HCT116 (cell line): ENCODE measurements at regions not wholly inside any gene's neighbourhood (a gene's known extent, or its start where the extent isn't known, plus 50 kb on each side); places are given as distances from the start of the nearest gene placed in this dataset.

Experiments used
- CBX3 ChIP-seq: IDR thresholded peaks from 2 replicates; pipeline ENCODE4 v1.6.1; 2012; ENCODE audit warnings: low read depth
- CEBPB ChIP-seq: IDR thresholded peaks from 2 replicates; pipeline ENCODE4 v1.6.1; 2012; ENCODE audit warnings: low read depth
- CTCF ChIP-seq, 3 experiments: fragments of 200-600 bp in 1 of 3; sonication (generic) in 1 of 3; IDR thresholded peaks in 2 of 3; conservative IDR thresholded peaks in 1 of 3; 2 replicates each; pipeline ENCODE4 v1.5.1; 2012 to 2017; ENCODE audit warnings: low read depth in 2 of 3, low read length in 2 of 3, antibody characterized with exemption in 1 of 3, borderline replicate concordance in 1 of 3, control low read depth in 1 of 3, mild to moderate bottlenecking in 1 of 3, mixed read lengths in 1 of 3, mixed run types in 1 of 3, moderate library complexity in 1 of 3; ENCODE audit not compliant: insufficient read depth in 1 of 3
- EGR1 ChIP-seq: IDR thresholded peaks from 2 replicates; pipeline ENCODE4 v1.6.1; 2012; ENCODE audit warnings: low read depth
- ELF1 ChIP-seq: IDR thresholded peaks from 2 replicates; pipeline ENCODE4 v1.6.1; 2012; ENCODE audit warnings: low read depth, borderline replicate concordance
- EZH2 ChIP-seq: fragments of 200-600 bp; sonication (generic); IDR thresholded peaks from 2 replicates; pipeline ENCODE4 v1.6.1; 2017; ENCODE audit warnings: antibody characterized with exemption, mixed run types
- EZH2phosphoT487 ChIP-seq: fragments of 200-600 bp; IDR thresholded peaks from 2 replicates; pipeline ENCODE4 v1.6.1; 2018; ENCODE audit warnings: antibody characterized with exemption, borderline replicate concordance
- JUND ChIP-seq: IDR thresholded peaks from 2 replicates; pipeline ENCODE4 v1.6.1; 2012
- POLR2A ChIP-seq: IDR thresholded peaks from 2 replicates; pipeline ENCODE4 v1.7.0; 2011; ENCODE audit warnings: borderline replicate concordance; ENCODE audit not compliant: insufficient read depth, insufficient read length; ENCODE audit errors: extremely low read depth
- POLR2AphosphoS5 ChIP-seq: IDR thresholded peaks from 2 replicates; pipeline ENCODE4 v1.6.1; 2011; ENCODE audit warnings: mild to moderate bottlenecking, low read depth, low read length, moderate library complexity
- RAD21 ChIP-seq: IDR thresholded peaks from 2 replicates; pipeline ENCODE4 v1.6.1; 2012; ENCODE audit warnings: low read depth, mild to moderate bottlenecking
- SRF ChIP-seq: IDR thresholded peaks from 2 replicates; pipeline ENCODE4 v1.6.1; 2012; ENCODE audit warnings: low read depth
- ZNF274 ChIP-seq: fragments of 200-500 bp; sonication (Bioruptor generic); IDR thresholded peaks from 2 replicates; pipeline ENCODE4 v1.6.1; 2014; ENCODE audit warnings: mild to moderate bottlenecking, low read depth, low read length, inconsistent platforms
- TF ChIP-seq, protein P1 (sequence below): IDR thresholded peaks from 2 replicates; pipeline ENCODE4 v1.6.1; 2012; ENCODE audit warnings: low read depth

DNA sequence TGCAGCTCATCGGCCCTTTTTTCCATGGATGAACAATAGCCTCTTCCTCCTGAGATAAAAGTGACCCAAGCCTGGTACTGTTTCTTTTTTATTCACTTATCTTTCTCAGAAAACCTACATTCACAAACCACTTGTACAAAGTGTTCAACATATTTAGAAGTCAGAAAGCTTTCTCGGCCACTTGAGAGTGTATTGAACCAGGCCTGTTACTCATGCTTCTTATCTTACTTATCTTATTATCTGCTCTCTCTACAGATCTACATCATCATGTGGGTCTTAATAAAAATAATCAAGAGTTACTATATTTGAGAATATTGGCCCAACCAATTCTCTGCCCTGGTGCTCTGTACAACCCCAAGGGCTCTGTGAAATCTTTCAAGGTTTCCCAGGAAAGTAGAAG lies 242.1 kb downstream of the MREG start:
- no peak for TF ChIP-seq ELF1
- no peak for TF ChIP-seq POLR2A
- TF ChIP-seq POLR2AphosphoS5 = no peak
- no peak for TF ChIP-seq CTCF (IDR thresholded peaks at IDR 0.05 in 2 of 3, conservative IDR thresholded peaks at IDR 0.05 in 1 of 3; ENCODE audit: borderline replicate concordance in 1 of 3, insufficient read depth in 1 of 3, low read depth in 2 of 3, low read length in 2 of 3)
- no peak for TF ChIP-seq EZH2phosphoT487
- TF ChIP-seq SRF = no peak
- TF ChIP-seq EZH2 = no peak
- TF ChIP-seq ZNF274 = no peak
- no peak for TF ChIP-seq EGR1
- no peak for TF ChIP-seq RAD21
- TF ChIP-seq, protein P1, sequence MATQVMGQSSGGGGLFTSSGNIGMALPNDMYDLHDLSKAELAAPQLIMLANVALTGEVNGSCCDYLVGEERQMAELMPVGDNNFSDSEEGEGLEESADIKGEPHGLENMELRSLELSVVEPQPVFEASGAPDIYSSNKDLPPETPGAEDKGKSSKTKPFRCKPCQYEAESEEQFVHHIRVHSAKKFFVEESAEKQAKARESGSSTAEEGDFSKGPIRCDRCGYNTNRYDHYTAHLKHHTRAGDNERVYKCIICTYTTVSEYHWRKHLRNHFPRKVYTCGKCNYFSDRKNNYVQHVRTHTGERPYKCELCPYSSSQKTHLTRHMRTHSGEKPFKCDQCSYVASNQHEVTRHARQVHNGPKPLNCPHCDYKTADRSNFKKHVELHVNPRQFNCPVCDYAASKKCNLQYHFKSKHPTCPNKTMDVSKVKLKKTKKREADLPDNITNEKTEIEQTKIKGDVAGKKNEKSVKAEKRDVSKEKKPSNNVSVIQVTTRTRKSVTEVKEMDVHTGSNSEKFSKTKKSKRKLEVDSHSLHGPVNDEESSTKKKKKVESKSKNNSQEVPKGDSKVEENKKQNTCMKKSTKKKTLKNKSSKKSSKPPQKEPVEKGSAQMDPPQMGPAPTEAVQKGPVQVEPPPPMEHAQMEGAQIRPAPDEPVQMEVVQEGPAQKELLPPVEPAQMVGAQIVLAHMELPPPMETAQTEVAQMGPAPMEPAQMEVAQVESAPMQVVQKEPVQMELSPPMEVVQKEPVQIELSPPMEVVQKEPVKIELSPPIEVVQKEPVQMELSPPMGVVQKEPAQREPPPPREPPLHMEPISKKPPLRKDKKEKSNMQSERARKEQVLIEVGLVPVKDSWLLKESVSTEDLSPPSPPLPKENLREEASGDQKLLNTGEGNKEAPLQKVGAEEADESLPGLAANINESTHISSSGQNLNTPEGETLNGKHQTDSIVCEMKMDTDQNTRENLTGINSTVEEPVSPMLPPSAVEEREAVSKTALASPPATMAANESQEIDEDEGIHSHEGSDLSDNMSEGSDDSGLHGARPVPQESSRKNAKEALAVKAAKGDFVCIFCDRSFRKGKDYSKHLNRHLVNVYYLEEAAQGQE = no peak
- TF ChIP-seq CEBPB = no peak
- TF ChIP-seq JUND = no peak
- TF ChIP-seq CBX3 = no peak
